IMR-90 (cell line): ENCODE measurements at regions not wholly inside any gene's neighbourhood (a gene's known extent, or its start where the extent isn't known, plus 50 kb on each side); places are given as distances from the start of the nearest gene placed in this dataset.

Experiments
- ATAC-seq: fragments of 200-7000 bp; cut with Tn5 transposase; 2 replicates; pipeline ENCODE4 v1.9.1; 2020; ENCODE audit warnings: low read depth, mild to moderate bottlenecking, moderate library complexity
- BruUV-seq: library from RNA; stranded (reverse); fragments of 400-500 nt; replicated peaks from 2 replicates; lab custom pipeline; 2021; lab: Mats Ljungman, UMichigan
- CTCF ChIA-PET: fragments of 300-600 bp; formaldehyde crosslinking; extraction: SDS; loops from one replicate; lab custom pipeline; 2021; ENCODE audit warnings: antibody characterized with exemption; lab: Yijun Ruan, JAX
- POLR2A ChIA-PET: fragments of 300-600 bp; sonication (Branson Sonifier 250); formaldehyde crosslinking; loops from one replicate; lab custom pipeline; 2022; ENCODE audit warnings: antibody characterized with exemption; ENCODE audit not compliant: unreplicated experiment; lab: Charles Lee
- DNase-seq: peaks from one replicate; pipeline ENCODE4 v3.0.0; 2013
- H2AFZ ChIP-seq: replicated peaks from 2 replicates; pipeline ENCODE3; 2013; ENCODE audit warnings: low read length, mild to moderate bottlenecking; ENCODE audit not compliant: poor library complexity
- H2AK5ac ChIP-seq: 2 replicates; pipeline ENCODE4 v1.6.1; 2013; ENCODE audit warnings: low read depth, low read length, inconsistent platforms
- H2AK9ac ChIP-seq: replicated peaks from 2 replicates; pipeline ENCODE3; 2013; ENCODE audit warnings: mild to moderate bottlenecking, low read depth, low read length, moderate library complexity; ENCODE audit not compliant: poor library complexity
- H2BK120ac ChIP-seq: 2 replicates; pipeline ENCODE4 v1.6.1; 2013; ENCODE audit warnings: low read depth, low read length, inconsistent platforms
- H2BK15ac ChIP-seq: 3 replicates; pipeline ENCODE4 v1.6.1; 2013; ENCODE audit warnings: low read depth, low read length, inconsistent platforms
- H2BK20ac ChIP-seq: 2 replicates; pipeline ENCODE4 v1.6.1; 2013; ENCODE audit warnings: low read depth, mild to moderate bottlenecking, inconsistent platforms, low read length, moderate library complexity
- H2BK5ac ChIP-seq: 2 replicates; pipeline ENCODE4 v1.6.1; 2013; ENCODE audit warnings: mild to moderate bottlenecking, low read depth, low read length, inconsistent platforms; ENCODE audit not compliant: poor library complexity, severe bottlenecking
- H3K14ac ChIP-seq: replicated peaks from 2 replicates; pipeline ENCODE4 v1.6.1; 2013; ENCODE audit warnings: low read depth, low read length, inconsistent platforms
- H3K18ac ChIP-seq: 2 replicates; pipeline ENCODE4 v1.6.1; 2013; ENCODE audit warnings: low read depth, low read length, control low read depth
- H3K23ac ChIP-seq: 2 replicates; pipeline ENCODE4 v1.6.1; 2013; ENCODE audit warnings: low read depth, low read length, inconsistent platforms
- H3K27ac ChIP-seq: 2 replicates; pipeline ENCODE4 v1.5.1; 2013; ENCODE audit warnings: mild to moderate bottlenecking, control low read depth, low read length; ENCODE audit not compliant: insufficient read depth
- H3K27me3 ChIP-seq: 2 replicates; pipeline ENCODE4 v1.6.1; 2013; ENCODE audit warnings: low read length; ENCODE audit not compliant: control insufficient read depth, insufficient read depth
- H3K36me3 ChIP-seq: 2 replicates; pipeline ENCODE4 v1.6.1; 2013; ENCODE audit warnings: low read length, mixed read lengths; ENCODE audit not compliant: control insufficient read depth, insufficient read depth
- H3K4ac ChIP-seq: 2 replicates; pipeline ENCODE4 v1.6.1; 2013; ENCODE audit warnings: low read depth, low read length, inconsistent platforms
- H3K4me1 ChIP-seq: 2 replicates; pipeline ENCODE4 v1.6.1; 2013; ENCODE audit warnings: low read length, mixed read lengths; ENCODE audit not compliant: control insufficient read depth, insufficient read depth
- H3K4me2 ChIP-seq: 2 replicates; pipeline ENCODE4 v1.6.1; 2013; ENCODE audit warnings: low read depth, mild to moderate bottlenecking, control low read depth, low read length, moderate library complexity
- H3K4me3 ChIP-seq: 2 replicates; pipeline ENCODE4 v1.5.1; 2013; ENCODE audit warnings: low read depth, mild to moderate bottlenecking, control low read depth, low read length, moderate library complexity; ENCODE audit not compliant: insufficient read depth
- H3K56ac ChIP-seq: 2 replicates; pipeline ENCODE4 v1.6.1; 2013; ENCODE audit warnings: low read length, inconsistent platforms; ENCODE audit not compliant: insufficient read depth; ENCODE audit errors: extremely low read depth
- H3K79me1 ChIP-seq, 2 experiments: 2 replicates each; pipeline ENCODE4 v1.6.1; 2013; ENCODE audit warnings: low read length in 2 of 2, inconsistent platforms in 1 of 2, low read depth in 1 of 2
- H3K9ac ChIP-seq: 2 replicates; pipeline ENCODE4 v1.6.1; 2013; ENCODE audit warnings: low read depth, low read length, control low read depth
- H3K9me1 ChIP-seq: 2 replicates; pipeline ENCODE4 v1.6.1; 2013; ENCODE audit warnings: low read length, inconsistent platforms; ENCODE audit not compliant: insufficient read depth
- H3K9me3 ChIP-seq: 2 replicates; pipeline ENCODE4 v1.6.1; 2013; ENCODE audit warnings: low read length; ENCODE audit not compliant: control insufficient read depth, insufficient read depth
- H4K20me1 ChIP-seq: 2 replicates; pipeline ENCODE4 v1.6.1; 2013; ENCODE audit warnings: low read length, inconsistent platforms; ENCODE audit not compliant: insufficient read depth
- H4K5ac ChIP-seq: 2 replicates; pipeline ENCODE4 v1.6.1; 2013; ENCODE audit warnings: mild to moderate bottlenecking, low read depth, low read length, control low read depth
- H4K8ac ChIP-seq, 2 experiments: 2 replicates each; pipeline ENCODE4 v1.6.1; 2013; ENCODE audit warnings: low read depth in 2 of 2, low read length in 2 of 2, control low read depth in 1 of 2, inconsistent platforms in 1 of 2
- H4K91ac ChIP-seq: 2 replicates; pipeline ENCODE4 v1.6.1; 2013; ENCODE audit warnings: low read depth, low read length, inconsistent platforms; ENCODE audit not compliant: insufficient read depth
- BHLHE40 ChIP-seq: fragments of 150-350 bp; IDR thresholded peaks from 2 replicates; pipeline ENCODE4 v1.6.1; 2016; ENCODE audit warnings: mild to moderate bottlenecking, low read depth, low read length
- FOS ChIP-seq: fragments of 150-350 bp; IDR thresholded peaks from 2 replicates; pipeline ENCODE4 v1.6.1; 2016; ENCODE audit warnings: low read depth, low read length
- SMC3 ChIP-seq: fragments of 150-350 bp; IDR thresholded peaks from 2 replicates; pipeline ENCODE4 v1.6.1; 2016; ENCODE audit warnings: low read depth, mild to moderate bottlenecking, antibody characterized with exemption, low read length, moderate library complexity
- WGBS, 2 experiments: methylation state at CpG; one replicate each; pipeline versions ENCODE4 v1.1.5 to v1.1.7; 2013; ENCODE audit warnings: missing lambda C conversion rate in 2 of 2; ENCODE audit not compliant: insufficient read length in 1 of 2; ENCODE audit errors: extremely low coverage in 2 of 2; 5-methylcytosine and 5-hydroxymethylcytosine counted together
- dilution Hi-C: fragments of 300-500 bp; cut with HindIII; formaldehyde crosslinking; loops from one replicate; pipeline ENCODE4 v1.14.3; 2018; ENCODE audit warnings: low sequenced_read_pairs; ENCODE audit not compliant: unreplicated experiment
- in situ Hi-C: fragments of 300-500 bp; cut with MboI; formaldehyde crosslinking; loops from 3 replicates; pipeline ENCODE4 v1.14.3; 2019; ENCODE audit warnings: low sequenced_read_pairs, inconsistent platforms, mixed read lengths
- intact Hi-C: fragments of 100-400 bp; cut with micrococcal nuclease; formaldehyde crosslinking; loops from 2 replicates; pipeline ENCODE4 v1.10.0; 2022
- TF ChIP-seq, protein P1 (sequence below): fragments of 150-350 bp; IDR thresholded peaks from 2 replicates; pipeline ENCODE4 v1.6.1; 2017; ENCODE audit warnings: mild to moderate bottlenecking, antibody characterized with exemption, low read length, low read depth

DNA sequence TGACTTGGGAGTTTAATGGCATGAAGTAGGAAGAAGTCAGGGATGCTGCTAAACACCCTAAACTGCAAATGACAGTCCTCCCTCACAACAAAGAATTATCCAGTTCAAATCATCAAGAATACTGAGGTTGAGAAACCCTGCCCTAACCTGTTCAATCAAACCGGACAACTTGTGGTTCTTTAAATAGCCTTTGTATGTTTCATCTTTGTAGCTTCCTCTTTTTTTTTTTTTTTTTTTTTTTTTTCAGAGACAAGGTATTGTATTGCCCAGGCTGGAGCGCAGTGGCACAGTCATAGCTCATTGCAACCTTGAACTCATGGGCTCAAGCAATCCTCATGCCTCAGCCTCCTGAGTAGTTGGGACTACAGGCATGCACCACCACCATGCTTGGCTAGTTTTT lies 52.5 kb upstream of the TTC29 start:
- Histone ChIP-seq H3K4ac (no peak overlapping the region), H3K56ac (no peak overlapping the region), H2BK15ac (no peak overlapping the region), H4K8ac (no peak overlapping the region), H3K9ac (no peak overlapping the region), H2BK120ac (no peak overlapping the region), H3K18ac (no peak overlapping the region), H2AK5ac (no peak overlapping the region), H2BK20ac (no peak overlapping the region), H4K20me1 (no peaks in the 10 kb centered on the region), H3K27me3 (no peaks in the 10 kb centered on the region; the same call in 1 of the 2 replicates), H3K9me3 (no peaks in the 10 kb centered on the region), H3K23ac (no peak overlapping the region), H3K36me3 (no peaks in the 10 kb centered on the region), H3K79me1 (no peaks in the 10 kb centered on the region), H3K4me3 (no peak overlapping the region), H4K91ac (no peak overlapping the region), H2AFZ (no peak overlapping the region), H3K4me1 (no peaks in the 10 kb centered on the region), H2BK5ac (no peak overlapping the region), H3K27ac (no peak overlapping the region), H2AK9ac (no peak overlapping the region), H3K14ac (no peak overlapping the region), H3K9me1 (no peaks in the 10 kb centered on the region), H4K5ac (no peak overlapping the region), H3K4me2 (no peak overlapping the region)
- TF ChIP-seq, protein P1, sequence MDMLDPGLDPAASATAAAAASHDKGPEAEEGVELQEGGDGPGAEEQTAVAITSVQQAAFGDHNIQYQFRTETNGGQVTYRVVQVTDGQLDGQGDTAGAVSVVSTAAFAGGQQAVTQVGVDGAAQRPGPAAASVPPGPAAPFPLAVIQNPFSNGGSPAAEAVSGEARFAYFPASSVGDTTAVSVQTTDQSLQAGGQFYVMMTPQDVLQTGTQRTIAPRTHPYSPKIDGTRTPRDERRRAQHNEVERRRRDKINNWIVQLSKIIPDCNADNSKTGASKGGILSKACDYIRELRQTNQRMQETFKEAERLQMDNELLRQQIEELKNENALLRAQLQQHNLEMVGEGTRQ, result no peak
- TF ChIP-seq BHLHE40, result no peak
- TF ChIP-seq FOS, result no peak
- TF ChIP-seq SMC3, result no peak
- WGBS, 2 experiments, result no CpG with 5 or more reads among the region's 2 CpGs
- BruUV-seq, result no TSS peak
- intact Hi-C loops, result no loop called here
- in situ Hi-C loops, result no loop called here
- no peak for ATAC-seq
- no peak for DNase-seq
- CTCF ChIA-PET, result interaction anchor here (1.3 kb wide), 1 partner anchor 21 kb away, joined by 3 read pairs; no protein-coding TSS in a partner anchor
- dilution Hi-C loops, result no loop called here
- POLR2A ChIA-PET, result no interaction called here
